ENCODE measurements at regions not wholly inside any gene's neighbourhood (a gene's known extent, or its start where the extent isn't known, plus 50 kb on each side); places are given as distances from the start of the nearest gene placed in this dataset.

DNA sequence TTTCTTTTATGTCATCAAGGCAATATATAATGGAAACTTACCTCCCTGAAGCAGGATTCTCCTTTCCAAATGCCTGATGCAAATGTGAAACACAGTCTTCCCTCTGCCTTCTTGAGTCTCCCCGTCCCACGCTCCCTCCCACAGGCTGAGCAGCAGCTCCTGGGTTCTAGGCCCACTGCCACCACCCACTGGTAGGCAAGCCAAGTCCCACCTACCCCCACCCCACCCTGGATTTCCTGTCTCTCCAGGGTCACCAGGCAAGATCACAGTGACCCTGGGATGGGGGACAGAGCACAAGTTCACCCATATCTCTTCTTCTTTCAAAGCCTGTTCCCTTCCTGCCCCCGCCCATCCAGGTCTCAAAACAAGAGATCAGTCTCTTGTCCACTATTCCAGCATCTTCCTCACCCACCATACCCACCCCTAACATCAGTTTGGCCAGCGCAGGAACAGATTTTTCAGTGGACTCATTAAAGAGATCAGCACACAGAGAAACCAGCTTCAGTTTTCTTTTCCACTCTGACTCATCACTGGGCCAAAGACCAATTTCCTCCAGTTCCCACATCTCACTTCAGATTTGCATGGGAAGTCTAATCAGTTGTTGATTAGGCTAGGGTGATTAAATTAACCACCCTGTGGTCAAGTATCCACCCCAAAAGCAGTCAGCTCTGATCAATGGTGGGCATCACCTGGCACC is 151.5 kb downstream of the ACTL7B start:
- Histone ChIP-seq H3K4me3 (ENCODE audit: low read depth in 1 of 5, low read length in 5 of 5) (no peak overlapping the region), H3K4me1 (ENCODE audit: control insufficient read depth in 5 of 5, insufficient read depth in 5 of 5, low read length in 5 of 5) (peaks cover 0 to 7% (median 0%) of the 10 kb centered on the region in 5 donors), H3K27me3 (ENCODE audit: control insufficient read depth in 5 of 5, insufficient read depth in 4 of 5, low read length in 5 of 5) (no peaks in the 10 kb centered on the region), H3K27ac (ENCODE audit: low read depth, low read length) (no peak overlapping the region), H3K9me3 (ENCODE audit: control insufficient read depth in 5 of 5, low read length in 5 of 5) (no peaks in the 10 kb centered on the region), H3K36me3 (ENCODE audit: control insufficient read depth in 5 of 5, insufficient read depth in 5 of 5, low read length in 5 of 5) (no peaks in the 10 kb centered on the region), H3K9ac (ENCODE audit: low read length in 5 of 5) (no peak overlapping the region)

DNA sequence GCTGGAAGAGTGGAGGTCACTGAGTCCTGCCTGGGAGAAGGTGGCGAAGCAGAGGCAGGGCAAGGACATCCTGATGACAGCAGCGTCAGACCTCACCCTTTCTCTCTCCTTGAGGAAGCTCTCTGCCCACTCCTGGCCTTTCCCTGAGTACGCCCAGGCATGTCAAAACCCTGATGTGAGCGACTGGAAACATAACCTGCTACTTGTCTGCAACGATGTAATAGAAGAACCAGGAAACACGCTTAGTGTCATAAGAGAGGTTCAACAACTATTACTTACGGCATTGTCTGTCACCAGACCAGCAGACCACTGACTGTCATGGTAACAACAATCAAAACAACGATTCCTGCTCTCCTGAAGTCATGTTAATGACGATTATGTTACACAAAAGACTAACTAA is 152.4 kb downstream of the ACTL7B start:
- Histone ChIP-seq H3K36me3 (ENCODE audit: control insufficient read depth in 5 of 5, insufficient read depth in 5 of 5, low read length in 5 of 5) (no peaks in the 10 kb centered on the region), H3K9ac (ENCODE audit: low read length in 5 of 5) (no peak overlapping the region), H3K27me3 (ENCODE audit: control insufficient read depth in 5 of 5, insufficient read depth in 4 of 5, low read length in 5 of 5) (no peaks in the 10 kb centered on the region), H3K9me3 (ENCODE audit: control insufficient read depth in 5 of 5, low read length in 5 of 5) (no peaks in the 10 kb centered on the region), H3K4me3 (ENCODE audit: low read depth in 1 of 5, low read length in 5 of 5) (no peak overlapping the region), H3K27ac (ENCODE audit: low read depth, low read length) (no peak overlapping the region), H3K4me1 (ENCODE audit: control insufficient read depth in 5 of 5, insufficient read depth in 5 of 5, low read length in 5 of 5) (peaks cover 0 to 7% (median 0%) of the 10 kb centered on the region in 5 donors)

DNA sequence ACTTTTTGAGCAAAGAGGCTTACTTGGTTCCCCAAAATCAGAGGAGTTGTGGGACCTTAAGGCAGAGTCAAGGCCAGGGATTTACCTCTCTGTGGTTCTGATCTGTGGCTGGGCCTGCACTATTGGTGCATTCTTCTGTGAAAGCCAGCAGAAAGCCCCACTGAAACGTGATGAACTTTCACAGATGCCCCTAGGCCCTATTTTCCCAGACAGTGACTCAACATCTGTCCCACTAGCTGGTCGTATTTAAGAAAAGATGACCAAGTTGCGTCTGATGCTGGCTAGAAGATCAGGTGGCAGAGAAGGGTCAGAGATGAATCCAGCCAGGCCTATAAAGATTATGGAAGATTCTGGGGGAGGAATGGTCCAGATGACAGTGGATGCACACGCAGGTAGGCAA is 153.1 kb downstream of the ACTL7B start:
- Histone ChIP-seq H3K27me3 (ENCODE audit: control insufficient read depth in 5 of 5, insufficient read depth in 4 of 5, low read length in 5 of 5) (no peaks in the 10 kb centered on the region), H3K27ac (ENCODE audit: low read depth, low read length) (no peak overlapping the region), H3K9me3 (ENCODE audit: control insufficient read depth in 5 of 5, low read length in 5 of 5) (no peaks in the 10 kb centered on the region), H3K4me1 (ENCODE audit: control insufficient read depth in 5 of 5, insufficient read depth in 5 of 5, low read length in 5 of 5) (peaks cover 0 to 7% (median 0%) of the 10 kb centered on the region in 5 donors), H3K4me3 (ENCODE audit: low read depth in 1 of 5, low read length in 5 of 5) (no peak overlapping the region), H3K9ac (ENCODE audit: low read length in 5 of 5) (no peak overlapping the region), H3K36me3 (ENCODE audit: control insufficient read depth in 5 of 5, insufficient read depth in 5 of 5, low read length in 5 of 5) (no peaks in the 10 kb centered on the region)

DNA sequence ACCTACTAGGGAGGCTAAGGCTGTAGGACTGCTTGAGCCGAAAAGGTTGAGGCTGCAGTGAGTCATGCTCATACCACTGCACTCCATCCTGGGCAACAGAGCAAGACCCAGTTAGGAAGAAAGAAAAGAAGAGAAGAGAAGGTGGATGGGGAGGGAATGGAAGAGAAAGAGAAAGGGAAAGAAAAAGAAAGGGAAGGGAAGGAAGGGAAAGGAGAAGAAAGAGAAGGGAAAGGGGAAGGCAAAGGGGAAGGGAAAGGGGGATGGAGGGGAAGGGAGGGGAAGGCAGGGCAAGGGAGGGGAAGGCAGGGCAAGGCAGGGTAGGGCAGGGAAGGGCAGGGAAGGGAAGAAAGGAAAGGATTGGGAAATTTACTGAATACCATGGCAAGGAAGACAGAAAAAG is 157.0 kb downstream of the ACTL7B start:
- H3K27me3 ChIP-seq (ENCODE audit: control insufficient read depth in 5 of 5, insufficient read depth in 4 of 5, low read length in 5 of 5), result no peaks in the 10 kb centered on the region
- no peaks in the 10 kb centered on the region for H3K36me3 ChIP-seq (ENCODE audit: control insufficient read depth in 5 of 5, insufficient read depth in 5 of 5, low read length in 5 of 5)
- H3K9ac ChIP-seq (ENCODE audit: low read length in 5 of 5), result no peak overlapping the region
- no peaks in the 10 kb centered on the region for H3K4me1 ChIP-seq (ENCODE audit: control insufficient read depth in 5 of 5, insufficient read depth in 5 of 5, low read length in 5 of 5)
- H3K9me3 ChIP-seq (ENCODE audit: control insufficient read depth in 5 of 5, low read length in 5 of 5), result peaks cover 0 to 15% (median 12%) of the 10 kb centered on the region in 5 donors
- H3K4me3 ChIP-seq (ENCODE audit: low read depth in 1 of 5, low read length in 5 of 5), result no peak overlapping the region
- H3K27ac ChIP-seq (ENCODE audit: low read depth, low read length), result no peak overlapping the region

DNA sequence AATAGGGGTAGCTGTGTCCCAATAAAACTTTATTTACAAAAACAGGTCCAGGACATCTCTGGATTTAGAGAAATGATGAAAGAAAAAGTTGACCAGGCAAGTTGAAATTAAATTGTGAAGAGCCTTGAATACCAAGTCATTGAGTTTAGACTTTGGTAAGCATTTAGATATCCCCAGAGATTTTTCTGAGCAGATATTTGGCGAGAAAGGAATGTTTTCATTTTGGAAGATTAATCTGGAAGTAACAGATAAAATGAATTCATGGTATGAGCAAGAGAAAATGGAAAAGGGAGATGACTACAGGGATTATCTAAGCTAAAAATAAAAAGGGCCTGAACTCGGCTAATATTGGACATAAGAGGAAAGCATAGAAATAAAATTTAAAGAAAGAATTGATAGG is 157.6 kb downstream of the ACTL7B start:
- Histone ChIP-seq H3K36me3 (ENCODE audit: control insufficient read depth in 5 of 5, insufficient read depth in 5 of 5, low read length in 5 of 5) (no peaks in the 10 kb centered on the region), H3K9ac (ENCODE audit: low read length in 5 of 5) (no peak overlapping the region), H3K27ac (ENCODE audit: low read depth, low read length) (no peak overlapping the region), H3K27me3 (ENCODE audit: control insufficient read depth in 5 of 5, insufficient read depth in 4 of 5, low read length in 5 of 5) (no peaks in the 10 kb centered on the region), H3K4me1 (ENCODE audit: control insufficient read depth in 5 of 5, insufficient read depth in 5 of 5, low read length in 5 of 5) (no peaks in the 10 kb centered on the region), H3K9me3 (ENCODE audit: control insufficient read depth in 5 of 5, low read length in 5 of 5) (peaks cover 0 to 15% (median 12%) of the 10 kb centered on the region in 5 donors), H3K4me3 (ENCODE audit: low read depth in 1 of 5, low read length in 5 of 5) (no peak overlapping the region)

DNA sequence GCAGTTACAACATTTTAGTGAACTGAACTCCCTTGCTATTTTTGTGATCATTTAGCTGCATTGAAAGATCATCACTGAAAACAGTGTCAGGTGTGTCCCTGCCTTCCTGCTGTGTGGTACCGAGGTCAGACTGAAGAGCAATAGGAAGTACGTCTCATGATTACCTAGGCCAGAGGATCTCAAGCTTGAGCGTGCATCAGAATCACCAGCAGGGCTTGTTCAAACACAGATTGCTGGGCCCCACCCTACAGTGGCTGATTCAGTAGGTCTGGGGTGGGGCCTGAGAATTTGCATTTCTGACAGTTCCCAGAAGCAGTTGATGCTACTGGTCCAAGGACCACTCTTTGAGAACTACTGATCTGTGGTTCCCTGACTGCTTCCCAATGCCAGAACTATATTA is 159.6 kb downstream of the ACTL7B start:
- Histone ChIP-seq H3K9me3 (ENCODE audit: control insufficient read depth in 5 of 5, low read length in 5 of 5) (peaks cover 0 to 15% (median 12%) of the 10 kb centered on the region in 5 donors), H3K36me3 (ENCODE audit: control insufficient read depth in 5 of 5, insufficient read depth in 5 of 5, low read length in 5 of 5) (no peaks in the 10 kb centered on the region), H3K4me3 (ENCODE audit: low read depth in 1 of 5, low read length in 5 of 5) (peak overlapping the region in 1 of 5 donors; percentile 18), H3K27me3 (ENCODE audit: control insufficient read depth in 5 of 5, insufficient read depth in 4 of 5, low read length in 5 of 5) (no peaks in the 10 kb centered on the region), H3K27ac (ENCODE audit: low read depth, low read length) (no peak overlapping the region), H3K9ac (ENCODE audit: low read length in 5 of 5) (no peak overlapping the region), H3K4me1 (ENCODE audit: control insufficient read depth in 5 of 5, insufficient read depth in 5 of 5, low read length in 5 of 5) (no peaks in the 10 kb centered on the region)

DNA sequence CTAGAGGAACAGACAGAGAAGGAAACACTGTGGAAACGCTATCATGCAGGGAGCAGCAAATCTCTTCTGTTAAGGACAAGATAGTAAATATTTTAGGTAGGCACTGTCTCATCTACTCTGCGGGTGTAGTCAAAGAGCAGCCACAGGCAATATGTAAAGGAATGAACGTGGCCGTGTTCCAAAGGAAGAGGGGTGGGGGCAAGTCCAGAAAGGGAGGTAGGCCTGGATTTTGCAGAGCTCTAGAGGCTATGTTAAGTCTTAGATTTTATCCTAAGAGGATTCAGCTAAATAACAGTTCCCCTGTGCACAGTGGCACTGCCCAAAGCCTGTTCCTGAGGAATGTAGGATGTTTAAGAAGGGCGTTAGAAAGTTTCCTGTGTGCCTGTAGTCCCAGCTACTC is 161.6 kb downstream of the ACTL7B start:
- peaks cover 2 to 17% (median 12%) of the 10 kb centered on the region in 5 donors for H3K9me3 ChIP-seq (ENCODE audit: control insufficient read depth in 5 of 5, low read length in 5 of 5)
- no peak overlapping the region for H3K9ac ChIP-seq (ENCODE audit: low read length in 5 of 5)
- no peak overlapping the region for H3K4me3 ChIP-seq (ENCODE audit: low read depth in 1 of 5, low read length in 5 of 5)
- H3K36me3 ChIP-seq (ENCODE audit: control insufficient read depth in 5 of 5, insufficient read depth in 5 of 5, low read length in 5 of 5), result no peaks in the 10 kb centered on the region
- H3K27me3 ChIP-seq (ENCODE audit: control insufficient read depth in 5 of 5, insufficient read depth in 4 of 5, low read length in 5 of 5), result no peaks in the 10 kb centered on the region
- H3K27ac ChIP-seq (ENCODE audit: low read depth, low read length), result no peak overlapping the region
- no peaks in the 10 kb centered on the region for H3K4me1 ChIP-seq (ENCODE audit: control insufficient read depth in 5 of 5, insufficient read depth in 5 of 5, low read length in 5 of 5)

DNA sequence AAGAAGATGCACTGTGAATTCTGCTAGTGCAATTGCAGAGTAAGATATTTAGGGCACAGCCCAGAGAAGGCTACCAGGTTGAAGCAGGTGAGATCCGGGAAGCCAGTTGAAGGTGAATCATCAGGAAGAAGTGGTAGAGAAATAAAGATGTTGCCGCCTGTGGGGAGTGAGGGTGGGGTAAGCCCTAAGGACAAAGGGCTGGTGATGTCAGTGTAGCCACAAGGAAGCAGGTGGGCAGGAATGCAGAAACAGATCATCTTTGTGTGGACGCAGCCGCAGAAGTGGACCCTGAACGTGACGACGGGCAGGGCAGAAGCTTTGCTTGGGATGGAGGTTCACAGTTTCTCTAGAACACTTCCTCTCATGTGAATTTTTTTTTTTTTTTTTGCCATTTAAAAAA is 164.2 kb downstream of the ACTL7B start:
- no peaks in the 10 kb centered on the region for H3K36me3 ChIP-seq (ENCODE audit: control insufficient read depth in 5 of 5, insufficient read depth in 5 of 5, low read length in 5 of 5)
- H3K4me3 ChIP-seq (ENCODE audit: low read depth in 1 of 5, low read length in 5 of 5), result no peak overlapping the region
- no peaks in the 10 kb centered on the region for H3K4me1 ChIP-seq (ENCODE audit: control insufficient read depth in 5 of 5, insufficient read depth in 5 of 5, low read length in 5 of 5)
- peaks cover 6 to 33% (median 23%) of the 10 kb centered on the region in 5 donors for H3K9me3 ChIP-seq (ENCODE audit: control insufficient read depth in 5 of 5, low read length in 5 of 5)
- H3K27ac ChIP-seq (ENCODE audit: low read depth, low read length), result no peak overlapping the region
- H3K9ac ChIP-seq (ENCODE audit: low read length in 5 of 5), result no peak overlapping the region
- H3K27me3 ChIP-seq (ENCODE audit: control insufficient read depth in 5 of 5, insufficient read depth in 4 of 5, low read length in 5 of 5), result peaks cover 0 to 4% (median 0%) of the 10 kb centered on the region in 5 donors

DNA sequence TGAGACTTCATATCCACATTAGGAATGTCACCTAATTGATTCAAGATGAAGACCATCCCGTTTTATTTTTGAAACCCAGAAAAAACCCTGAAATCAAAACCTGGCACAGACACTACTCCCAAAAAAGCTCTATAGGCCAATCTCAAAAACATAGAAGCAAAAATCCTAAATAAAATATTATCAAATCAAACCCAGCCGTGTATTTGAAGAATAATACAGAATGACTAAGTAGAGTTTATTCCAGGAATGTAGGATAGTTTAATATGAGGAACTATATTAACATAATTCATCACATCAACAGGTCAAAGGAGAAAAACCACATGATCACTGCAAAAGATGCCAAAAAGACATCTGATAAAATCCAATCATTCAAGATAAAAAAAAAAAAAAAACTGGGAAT is 167.1 kb downstream of the ACTL7B start:
- Histone ChIP-seq H3K27ac (ENCODE audit: low read depth, low read length) (no peak overlapping the region), H3K4me1 (ENCODE audit: control insufficient read depth in 5 of 5, insufficient read depth in 5 of 5, low read length in 5 of 5) (no peaks in the 10 kb centered on the region), H3K36me3 (ENCODE audit: control insufficient read depth in 5 of 5, insufficient read depth in 5 of 5, low read length in 5 of 5) (no peaks in the 10 kb centered on the region), H3K4me3 (ENCODE audit: low read depth in 1 of 5, low read length in 5 of 5) (no peak overlapping the region), H3K27me3 (ENCODE audit: control insufficient read depth in 5 of 5, insufficient read depth in 4 of 5, low read length in 5 of 5) (peaks cover 0 to 4% (median 0%) of the 10 kb centered on the region in 5 donors), H3K9me3 (ENCODE audit: control insufficient read depth in 5 of 5, low read length in 5 of 5) (peaks cover 11 to 25% (median 17%) of the 10 kb centered on the region in 5 donors), H3K9ac (ENCODE audit: low read length in 5 of 5) (no peak overlapping the region)

DNA sequence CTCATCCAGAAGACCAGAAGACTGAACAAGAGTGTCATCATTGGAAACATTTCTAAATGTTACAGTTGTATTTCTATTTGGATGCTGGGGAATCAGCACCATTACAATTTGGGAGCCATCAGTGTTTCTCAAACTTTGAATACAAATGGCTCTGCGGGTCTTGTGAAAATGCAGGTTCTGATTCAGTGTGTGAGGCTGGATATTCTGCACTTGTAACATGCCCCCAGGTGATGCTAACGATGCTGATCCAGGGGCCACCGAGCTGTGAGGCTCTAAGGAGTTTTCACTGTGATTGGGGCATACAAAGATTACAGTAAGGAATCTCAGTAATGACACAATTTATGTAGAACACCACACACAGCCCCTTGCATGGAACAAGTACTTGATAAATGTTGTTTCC is 167.7 kb downstream of the ACTL7B start:
- H3K4me3 ChIP-seq (ENCODE audit: low read depth in 1 of 5, low read length in 5 of 5), result no peak overlapping the region
- no peak overlapping the region for H3K9ac ChIP-seq (ENCODE audit: low read length in 5 of 5)
- no peaks in the 10 kb centered on the region for H3K36me3 ChIP-seq (ENCODE audit: control insufficient read depth in 5 of 5, insufficient read depth in 5 of 5, low read length in 5 of 5)
- H3K9me3 ChIP-seq (ENCODE audit: control insufficient read depth in 5 of 5, low read length in 5 of 5), result peaks cover 11 to 25% (median 17%) of the 10 kb centered on the region in 5 donors
- no peaks in the 10 kb centered on the region for H3K4me1 ChIP-seq (ENCODE audit: control insufficient read depth in 5 of 5, insufficient read depth in 5 of 5, low read length in 5 of 5)
- no peak overlapping the region for H3K27ac ChIP-seq (ENCODE audit: low read depth, low read length)
- H3K27me3 ChIP-seq (ENCODE audit: control insufficient read depth in 5 of 5, insufficient read depth in 4 of 5, low read length in 5 of 5), result peaks cover 0 to 4% (median 0%) of the 10 kb centered on the region in 5 donors

Measured in subcutaneous abdominal adipose tissue (tissue), 5 donors.